Keratinocyte (primary cell): ENCODE measurements at regions not wholly inside any gene's neighbourhood (a gene's known extent, or its start where the extent isn't known, plus 50 kb on each side); places are given as distances from the start of the nearest gene placed in this dataset.

Source experiments
- DNase-seq: peaks from one replicate; pipeline ENCODE4 v3.0.0-alpha.2; 2011; ENCODE audit warnings: low read depth, missing footprints, low spot score
- FAIRE-seq: peaks from 2 replicates; lab custom pipeline; 2011; peaks lifted over from hg19 to GRCh38; lab: Jason Lieb, UNC
- H2AFZ ChIP-seq: 2 replicates; pipeline ENCODE4 v1.6.0; 2012; ENCODE audit warnings: low read length, control low read depth, inconsistent platforms; ENCODE audit not compliant: control insufficient read depth
- H3K27ac ChIP-seq: 2 replicates; pipeline ENCODE4 v1.5.1; 2011; ENCODE audit warnings: low read length; ENCODE audit not compliant: control insufficient read depth, insufficient read depth
- H3K27me3 ChIP-seq: 3 replicates; pipeline ENCODE4 v1.6.0; 2011; ENCODE audit warnings: low read length; ENCODE audit not compliant: control insufficient read depth, insufficient read depth; ENCODE audit errors: extremely low read depth
- H3K36me3 ChIP-seq, 2 experiments: 2 replicates in 1 of 2; 3 replicates in 1 of 2; pipeline ENCODE4 v1.5.1; 2011; ENCODE audit warnings: low read length in 2 of 2, mild to moderate bottlenecking in 1 of 2; ENCODE audit not compliant: control insufficient read depth in 2 of 2, insufficient read depth in 2 of 2; ENCODE audit errors: extremely low read depth in 1 of 2
- H3K4me1 ChIP-seq: 3 replicates; pipeline ENCODE4 v1.5.1; 2011; ENCODE audit warnings: low read length; ENCODE audit not compliant: control insufficient read depth, insufficient read depth; ENCODE audit errors: extremely low read depth
- H3K4me2 ChIP-seq: 3 replicates; pipeline ENCODE4 v1.6.0; 2011; ENCODE audit warnings: low read depth, low read length; ENCODE audit not compliant: control insufficient read depth, insufficient read depth; ENCODE audit errors: extremely low read depth
- H3K4me3 ChIP-seq, 3 experiments: fragments of 200-600 bp in 1 of 3; sonication (generic) in 1 of 3; 2 replicates in 2 of 3; 3 replicates in 1 of 3; pipeline ENCODE4 v1.5.1; 2011 to 2016; ENCODE audit warnings: low read length in 3 of 3, mild to moderate bottlenecking in 3 of 3, control low read depth in 2 of 3, inconsistent platforms in 1 of 3, low read depth in 1 of 3, mixed read lengths in 1 of 3, mixed run types in 1 of 3, moderate library complexity in 1 of 3; ENCODE audit not compliant: control insufficient read depth in 2 of 3, insufficient read depth in 2 of 3; ENCODE audit errors: extremely low read depth in 1 of 3
- H3K79me2 ChIP-seq: 2 replicates; pipeline ENCODE4 v1.6.0; 2012; ENCODE audit warnings: low read length; ENCODE audit not compliant: control insufficient read depth, insufficient read depth
- H3K9ac ChIP-seq: 3 replicates; pipeline ENCODE4 v1.6.0; 2011; ENCODE audit warnings: low read length; ENCODE audit not compliant: control insufficient read depth, insufficient read depth; ENCODE audit errors: extremely low read depth
- H3K9me1 ChIP-seq: 3 replicates; pipeline ENCODE4 v1.6.0; 2011; ENCODE audit warnings: low read length; ENCODE audit not compliant: control insufficient read depth, insufficient read depth; ENCODE audit errors: extremely low read depth
- H3K9me3 ChIP-seq: 2 replicates; pipeline ENCODE4 v1.5.1; 2012; ENCODE audit warnings: low read depth, low read length; ENCODE audit not compliant: control insufficient read depth
- H4K20me1 ChIP-seq: 3 replicates; pipeline ENCODE4 v1.6.0; 2011; ENCODE audit warnings: low read length; ENCODE audit not compliant: control insufficient read depth, insufficient read depth; ENCODE audit errors: extremely low read depth
- EZH2 ChIP-seq: IDR thresholded peaks from one replicate; pipeline ENCODE4 v1.6.1; 2012; ENCODE audit warnings: inconsistent platforms, mild to moderate bottlenecking, low read length, moderate library complexity
- dilution Hi-C: fragments of 300-500 bp; cut with MboI; formaldehyde crosslinking; loops from one replicate; pipeline ENCODE4 v1.7.0; 2020; ENCODE audit warnings: low sequenced_read_pairs; ENCODE audit not compliant: extremely low pct_ligation_motif_present
- TF ChIP-seq, protein P1 (sequence below), 3 experiments: IDR thresholded peaks in 1 of 3; conservative IDR thresholded peaks in 1 of 3; optimal IDR thresholded peaks in 1 of 3; 2 replicates in 2 of 3; 3 replicates in 1 of 3; pipeline versions ENCODE3 to v1.5.1; 2011; ENCODE audit warnings: low read length in 3 of 3, mild to moderate bottlenecking in 3 of 3, moderate library complexity in 2 of 3, control low read depth in 1 of 3, inconsistent platforms in 1 of 3; ENCODE audit not compliant: insufficient read depth in 2 of 3; ENCODE audit errors: extremely low read depth in 1 of 3

DNA sequence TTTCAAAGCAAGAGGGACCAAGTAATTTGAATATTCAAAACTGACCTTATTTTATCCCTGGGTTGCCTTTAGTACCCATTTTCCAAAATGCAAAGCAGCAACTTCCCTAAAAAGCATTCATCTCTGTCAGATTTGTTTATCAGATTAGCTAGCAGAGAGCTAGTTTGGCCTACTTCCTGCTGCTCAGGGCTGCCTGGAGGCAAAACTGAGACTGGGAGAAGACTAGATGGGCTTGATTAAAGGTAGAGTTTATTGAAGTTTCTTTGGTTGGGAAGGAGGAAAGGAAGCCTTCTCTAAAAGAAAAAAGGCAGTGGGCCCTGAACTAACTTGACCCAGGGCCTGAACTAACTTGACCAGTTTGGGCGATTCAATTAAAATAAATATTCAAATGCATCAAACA lies 426.1 kb upstream of the FAM98A start:
- dilution Hi-C loops, result no loop called here
- DNase-seq, result no peak

DNA sequence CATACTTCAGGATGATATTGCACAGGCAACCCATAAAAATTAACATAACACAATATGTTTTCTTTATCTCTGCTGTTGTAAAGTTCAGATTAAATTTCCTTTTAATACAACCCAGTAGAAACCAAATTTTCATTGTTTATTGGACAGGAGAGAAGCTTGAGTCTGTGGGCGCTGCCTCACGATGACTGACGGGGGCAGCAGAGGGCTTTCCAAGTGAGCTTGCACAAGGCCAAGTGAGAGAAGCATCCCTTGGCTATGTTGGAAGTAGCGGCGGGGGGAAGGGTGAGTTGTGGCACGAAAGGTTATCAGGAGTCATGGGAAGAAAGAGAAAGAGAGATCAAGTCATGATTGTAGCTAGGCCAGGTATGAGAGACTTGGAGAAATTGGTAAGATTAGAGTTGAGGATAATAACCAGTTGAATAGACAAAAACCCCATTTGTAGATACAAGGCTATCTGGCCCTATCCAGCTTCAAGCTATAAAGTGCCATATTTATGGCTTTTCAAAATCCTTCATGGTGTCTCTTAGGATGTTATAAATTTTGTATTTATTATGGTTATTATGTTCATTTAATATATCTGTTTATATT lies 413.7 kb upstream of the FAM98A start:
- FAIRE-seq, result no peak
- no peak overlapping the region for H3K9ac ChIP-seq

More for the DNA sequence above, 426.1 kb upstream of the FAM98A start:
- no peak overlapping the region for H3K4me3 ChIP-seq
- FAIRE-seq, result no peak
- H3K9me3 ChIP-seq, result no peaks in the 10 kb centered on the region
- H3K36me3 ChIP-seq, result no peaks in the 10 kb centered on the region
- H3K27me3 ChIP-seq, result no peaks in the 10 kb centered on the region
- H3K4me2 ChIP-seq, result no peak overlapping the region
- H4K20me1 ChIP-seq, result no peaks in the 10 kb centered on the region
- H3K9ac ChIP-seq, result no peak overlapping the region
- H3K27ac ChIP-seq, result no peak overlapping the region
- H3K9me1 ChIP-seq, result no peaks in the 10 kb centered on the region
- no peak for TF ChIP-seq EZH2
- TF ChIP-seq, protein P1, sequence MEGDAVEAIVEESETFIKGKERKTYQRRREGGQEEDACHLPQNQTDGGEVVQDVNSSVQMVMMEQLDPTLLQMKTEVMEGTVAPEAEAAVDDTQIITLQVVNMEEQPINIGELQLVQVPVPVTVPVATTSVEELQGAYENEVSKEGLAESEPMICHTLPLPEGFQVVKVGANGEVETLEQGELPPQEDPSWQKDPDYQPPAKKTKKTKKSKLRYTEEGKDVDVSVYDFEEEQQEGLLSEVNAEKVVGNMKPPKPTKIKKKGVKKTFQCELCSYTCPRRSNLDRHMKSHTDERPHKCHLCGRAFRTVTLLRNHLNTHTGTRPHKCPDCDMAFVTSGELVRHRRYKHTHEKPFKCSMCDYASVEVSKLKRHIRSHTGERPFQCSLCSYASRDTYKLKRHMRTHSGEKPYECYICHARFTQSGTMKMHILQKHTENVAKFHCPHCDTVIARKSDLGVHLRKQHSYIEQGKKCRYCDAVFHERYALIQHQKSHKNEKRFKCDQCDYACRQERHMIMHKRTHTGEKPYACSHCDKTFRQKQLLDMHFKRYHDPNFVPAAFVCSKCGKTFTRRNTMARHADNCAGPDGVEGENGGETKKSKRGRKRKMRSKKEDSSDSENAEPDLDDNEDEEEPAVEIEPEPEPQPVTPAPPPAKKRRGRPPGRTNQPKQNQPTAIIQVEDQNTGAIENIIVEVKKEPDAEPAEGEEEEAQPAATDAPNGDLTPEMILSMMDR (optimal IDR thresholded peaks at IDR 0.05 in 1 of 3, IDR thresholded peaks at IDR 0.05 in 1 of 3, conservative IDR thresholded peaks at IDR 0.05 in 1 of 3; ENCODE audit: extremely low read depth in 1 of 3, insufficient read depth in 2 of 3, low read length in 3 of 3), result no peak
- no peak overlapping the region for H2AFZ ChIP-seq
- no peaks in the 10 kb centered on the region for H3K4me1 ChIP-seq
- no peaks in the 10 kb centered on the region for H3K79me2 ChIP-seq

More for the DNA sequence above, 413.7 kb upstream of the FAM98A start:
- Histone ChIP-seq H3K4me2 (no peak overlapping the region), H3K9me1 (no peaks in the 10 kb centered on the region), H2AFZ (no peak overlapping the region), H3K4me1 (no peaks in the 10 kb centered on the region), H3K79me2 (no peaks in the 10 kb centered on the region), H3K4me3 (no peak overlapping the region), H3K36me3 (no peaks in the 10 kb centered on the region), H3K27ac (no peak overlapping the region), H3K9me3 (no peaks in the 10 kb centered on the region), H4K20me1 (no peaks in the 10 kb centered on the region), H3K27me3 (no peaks in the 10 kb centered on the region)
- TF ChIP-seq, protein P1 (optimal IDR thresholded peaks at IDR 0.05 in 1 of 3, IDR thresholded peaks at IDR 0.05 in 1 of 3, conservative IDR thresholded peaks at IDR 0.05 in 1 of 3; ENCODE audit: extremely low read depth in 1 of 3, insufficient read depth in 2 of 3, low read length in 3 of 3), result peak; percentile 71 to 84 (median 75)
- no peak for TF ChIP-seq EZH2
- dilution Hi-C loops, result no loop called here
- peak; percentile 2 for DNase-seq
